ENCODE measurements at regions not wholly inside any gene's neighbourhood (a gene's known extent, or its start where the extent isn't known, plus 50 kb on each side); places are given as distances from the start of the nearest gene placed in this dataset.

- TF ChIP-seq CTCF (IDR thresholded peaks at IDR 0.05) (no peak), POLR2A (IDR thresholded peaks at IDR 0.05) (no peak)
Measured at GRCh38 chr7:41796331-41796730, 93.4 kb upstream of the INHBA start.

Measured in gastroesophageal sphincter (tissue), 3 donors.